Uterus (tissue), 3 donors: ENCODE measurements at regions not wholly inside any gene's neighbourhood (a gene's known extent, or its start where the extent isn't known, plus 50 kb on each side); places are given as distances from the start of the nearest gene placed in this dataset.

Experiments used
- DNase-seq, 2 donors: peaks; one replicate each; pipeline ENCODE4 v3.0.0-alpha.2; 2019 to 2020
- H3K27ac ChIP-seq, 2 donors: fragments of 200-600 bp; sonication (generic); 1 replicate in 1 of 2; 2 replicates in 1 of 2; pipeline ENCODE4 v1.5.1; 2016 to 2018
- H3K27me3 ChIP-seq, 2 donors: fragments of 200-600 bp; sonication (generic); one replicate each; pipeline ENCODE4 v1.5.1; 2018 to 2019; ENCODE audit warnings: control low read depth in 1 of 2
- H3K36me3 ChIP-seq, 2 donors: fragments of 200-600 bp; sonication (generic); one replicate each; pipeline ENCODE4 v1.5.1; 2019; ENCODE audit warnings: control low read depth in 1 of 2
- H3K4me1 ChIP-seq, 2 donors: fragments of 200-600 bp; sonication (generic); one replicate each; pipeline ENCODE4 v1.5.1; 2018 to 2019; ENCODE audit warnings: control low read depth in 1 of 2
- H3K4me3 ChIP-seq, 2 donors: fragments of 200-600 bp; sonication (generic); 1 replicate in 1 of 2; 2 replicates in 1 of 2; pipeline ENCODE4 v1.5.1; 2018 to 2019; ENCODE audit warnings: mild to moderate bottlenecking in 1 of 2
- H3K9me3 ChIP-seq, 2 donors: fragments of 200-600 bp; sonication (generic); one replicate each; pipeline ENCODE4 v1.5.1; 2019; ENCODE audit warnings: control low read depth in 1 of 2
- CTCF ChIP-seq, 4 experiments: fragments of 200-600 bp in 2 of 4; fragments of 450-650 bp in 2 of 4; sonication (generic) in 2 of 4; IDR thresholded peaks; one replicate each; pipeline ENCODE4 v1.5.1; 2016 to 2019; ENCODE audit warnings: antibody characterized with exemption in 4 of 4, mild to moderate bottlenecking in 2 of 4, moderate library complexity in 1 of 4
- POLR2A ChIP-seq, 2 donors: fragments of 450-650 bp; IDR thresholded peaks; one replicate each; pipeline ENCODE4 v1.6.1; 2016; ENCODE audit warnings: antibody characterized with exemption in 2 of 2, mild to moderate bottlenecking in 1 of 2, moderate library complexity in 1 of 2
- intact Hi-C: fragments of 100-400 bp; cut with DNase I; formaldehyde crosslinking; loops from one replicate; pipeline ENCODE4 v1.15.1; 2023; ENCODE audit warnings: low total_unique reads
- donor health status: DM: yes; HTN: yes; CAD: no.

GRCh38 chr2:136376211-136376610, 258.3 kb upstream of the CXCR4 start:
- Histone ChIP-seq H3K27me3 (no peaks in the 10 kb centered on the region), H3K4me3 (no peak overlapping the region), H3K9me3 (no peaks in the 10 kb centered on the region), H3K36me3 (no peaks in the 10 kb centered on the region), H3K4me1 (no peaks in the 10 kb centered on the region), H3K27ac (no peak overlapping the region)
- intact Hi-C loops, result no loop called here
- TF ChIP-seq CTCF (IDR thresholded peaks at IDR 0.05) (no peak), POLR2A (IDR thresholded peaks at IDR 0.05) (no peak)
- no peak for DNase-seq

- intact Hi-C loops, result no loop called here
- H3K27ac ChIP-seq, result no peak overlapping the region
- no peaks in the 10 kb centered on the region for H3K36me3 ChIP-seq
- no peaks in the 10 kb centered on the region for H3K27me3 ChIP-seq
- TF ChIP-seq POLR2A (IDR thresholded peaks at IDR 0.05) (no peak), CTCF (IDR thresholded peaks at IDR 0.05) (no peak)
- no peaks in the 10 kb centered on the region for H3K9me3 ChIP-seq
- DNase-seq, result no peak
- H3K4me1 ChIP-seq, result no peaks in the 10 kb centered on the region
- H3K4me3 ChIP-seq, result no peak overlapping the region
These were observed 257.3 kb upstream of the CXCR4 start for GRCh38 chr2:136375017-136375901.

- H3K4me1 ChIP-seq, result no peaks in the 10 kb centered on the region
- no peak for DNase-seq
- no peaks in the 10 kb centered on the region for H3K36me3 ChIP-seq
- H3K27ac ChIP-seq, result no peak overlapping the region
- H3K27me3 ChIP-seq, result no peaks in the 10 kb centered on the region
- H3K4me3 ChIP-seq, result no peak overlapping the region
- intact Hi-C loops, result no loop called here
- H3K9me3 ChIP-seq, result no peaks in the 10 kb centered on the region
- TF ChIP-seq POLR2A (IDR thresholded peaks at IDR 0.05), result no peak
- no peak for TF ChIP-seq CTCF (IDR thresholded peaks at IDR 0.05)
These were observed 255.9 kb upstream of the CXCR4 start for GRCh38 chr2:136373841-136374240.

GRCh38 chr2:136373029-136373428, 255.1 kb upstream of the CXCR4 start:
- Histone ChIP-seq H3K27ac (no peak overlapping the region), H3K27me3 (no peaks in the 10 kb centered on the region), H3K4me3 (no peak overlapping the region), H3K4me1 (no peaks in the 10 kb centered on the region), H3K36me3 (no peaks in the 10 kb centered on the region), H3K9me3 (no peaks in the 10 kb centered on the region)
- no peak for DNase-seq
- intact Hi-C loops, result no loop called here
- TF ChIP-seq CTCF (IDR thresholded peaks at IDR 0.05) (no peak), POLR2A (IDR thresholded peaks at IDR 0.05) (no peak)

- TF ChIP-seq CTCF (IDR thresholded peaks at IDR 0.05), result no peak
- no peak for TF ChIP-seq POLR2A (IDR thresholded peaks at IDR 0.05)
These were observed 246.0 kb upstream of the CXCR4 start for GRCh38 chr2:136363900-136364299.

More at GRCh38 chr2:136363900-136364299, 246.0 kb upstream of the CXCR4 start:
- no peaks in the 10 kb centered on the region for H3K4me1 ChIP-seq
- intact Hi-C loops, result no loop called here
- no peaks in the 10 kb centered on the region for H3K27me3 ChIP-seq
- no peak overlapping the region for H3K27ac ChIP-seq
- no peaks in the 10 kb centered on the region for H3K36me3 ChIP-seq
- no peak for DNase-seq
- H3K4me3 ChIP-seq, result no peak overlapping the region
- H3K9me3 ChIP-seq, result no peaks in the 10 kb centered on the region
